Colon (tissue), 2 donors: ENCODE measurements at regions not wholly inside any gene's neighbourhood (a gene's known extent, or its start where the extent isn't known, plus 50 kb on each side); places are given as distances from the start of the nearest gene placed in this dataset.

Experiments
- FAIRE-seq: peaks from 2 replicates; lab custom pipeline; 2012; peaks lifted over from hg19 to GRCh38; lab: Jason Lieb, UNC
- donor health status: control.
- donor health status: control.

DNA sequence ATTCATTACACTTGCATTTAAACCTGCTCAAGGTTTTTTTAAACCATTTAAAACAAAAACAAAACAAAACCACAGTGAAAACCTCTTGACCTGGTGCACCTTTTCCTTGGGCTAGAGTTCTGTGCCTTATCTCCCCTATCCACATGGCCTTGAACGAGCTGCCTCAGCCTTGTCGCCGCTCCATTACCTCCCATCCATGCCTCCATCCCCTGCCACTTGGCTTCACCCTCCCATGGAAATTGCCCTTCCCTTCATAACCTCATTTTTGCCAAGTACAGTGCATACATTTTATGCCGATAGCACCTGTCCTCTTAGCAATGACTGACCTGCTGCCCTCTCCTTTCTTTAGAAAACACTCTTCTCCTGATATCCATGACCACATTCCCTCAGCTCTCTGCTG, 188.6 kb upstream of the ASIC2 start:
- FAIRE-seq, result no peak

DNA sequence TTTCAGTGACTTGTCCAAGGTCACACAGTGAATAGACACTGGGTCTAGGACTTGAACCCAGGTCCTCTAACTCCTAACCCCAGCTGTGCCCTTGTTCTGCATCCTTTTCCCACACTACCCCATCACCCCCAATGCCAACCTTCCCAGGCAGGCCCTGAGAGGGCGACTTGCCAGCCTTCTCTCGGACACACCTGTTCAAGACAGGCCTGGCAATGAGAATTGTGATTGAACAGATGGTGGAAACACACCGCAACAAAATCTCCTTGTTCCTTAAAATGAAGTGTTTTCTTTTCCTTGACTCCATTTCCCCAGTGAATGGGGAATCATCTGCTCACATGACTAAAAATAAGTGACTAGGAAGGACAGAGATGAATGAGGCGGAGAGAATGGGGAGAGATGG, 189.5 kb upstream of the ASIC2 start:
- FAIRE-seq, result no peak

- FAIRE-seq, result no peak
Observed at GRCh38 chr17:33484559-33484958, 191.5 kb upstream of the ASIC2 start.

DNA sequence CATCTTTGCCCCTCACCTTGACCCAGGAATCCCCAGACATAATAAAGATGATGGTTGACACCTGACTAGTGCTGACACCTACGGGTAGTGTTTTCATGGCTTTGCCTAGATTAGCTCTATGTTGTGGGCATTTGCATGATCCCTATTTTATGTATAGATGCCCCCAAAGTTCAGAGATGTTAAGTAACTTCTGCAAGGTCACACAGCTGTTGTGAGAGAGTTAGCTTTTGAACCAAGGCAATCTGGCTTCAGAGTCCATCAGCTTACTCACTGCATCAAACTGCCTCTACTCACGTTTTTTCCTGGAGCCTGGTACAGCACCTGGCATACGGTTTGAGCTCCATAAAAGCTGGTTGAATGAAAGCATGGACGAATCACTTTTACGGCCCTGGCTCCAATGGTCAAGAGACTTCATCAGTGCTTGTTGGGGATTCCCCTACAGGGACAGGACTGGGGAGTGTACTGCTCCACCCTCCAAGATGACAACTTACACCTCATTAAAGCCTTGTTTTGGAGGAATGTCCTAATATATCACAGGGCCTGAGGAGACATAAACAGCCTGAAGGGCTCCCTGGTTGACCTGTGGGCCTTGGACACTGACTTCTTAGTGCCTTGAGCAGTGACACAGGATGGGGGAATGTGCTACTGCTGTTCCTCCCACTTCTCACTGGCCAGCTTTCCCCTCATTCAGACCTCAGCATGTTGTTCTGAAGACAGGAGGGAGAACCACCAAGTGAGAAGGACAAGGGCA, 193.2 kb upstream of the ASIC2 start:
- FAIRE-seq, result no peak

- no peak for FAIRE-seq
Observed at GRCh38 chr17:33487187-33487879, 194.2 kb upstream of the ASIC2 start.

GRCh38 chr17:33491871-33492481, 198.9 kb upstream of the ASIC2 start:
- no peak for FAIRE-seq

- FAIRE-seq, result no peak
Observed at GRCh38 chr17:33492731-33493265, 199.7 kb upstream of the ASIC2 start.

DNA sequence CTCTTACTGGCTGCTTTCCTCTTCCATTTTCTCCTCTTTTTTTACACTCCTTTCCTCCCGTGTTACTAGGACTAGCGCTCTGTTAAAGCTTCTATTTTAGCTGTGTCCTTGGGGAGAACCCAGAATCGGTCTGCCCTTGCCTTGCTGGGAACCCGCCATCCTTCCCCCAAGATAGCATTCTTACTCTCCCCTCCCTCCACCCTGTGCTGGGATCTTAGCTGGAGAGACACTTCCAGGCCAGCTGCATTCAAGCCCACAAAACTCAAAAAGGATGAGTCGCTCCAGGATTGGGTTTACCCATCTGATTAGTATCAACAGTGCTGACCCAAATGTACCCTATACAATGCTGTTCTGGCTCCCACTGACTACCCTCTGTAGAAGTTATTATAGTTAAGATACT, 200.5 kb upstream of the ASIC2 start:
- no peak for FAIRE-seq

GRCh38 chr17:33494151-33494550, 201.1 kb upstream of the ASIC2 start:
- no peak for FAIRE-seq

- FAIRE-seq, result no peak
Observed at GRCh38 chr17:33497623-33498022, 204.5 kb upstream of the ASIC2 start.

DNA sequence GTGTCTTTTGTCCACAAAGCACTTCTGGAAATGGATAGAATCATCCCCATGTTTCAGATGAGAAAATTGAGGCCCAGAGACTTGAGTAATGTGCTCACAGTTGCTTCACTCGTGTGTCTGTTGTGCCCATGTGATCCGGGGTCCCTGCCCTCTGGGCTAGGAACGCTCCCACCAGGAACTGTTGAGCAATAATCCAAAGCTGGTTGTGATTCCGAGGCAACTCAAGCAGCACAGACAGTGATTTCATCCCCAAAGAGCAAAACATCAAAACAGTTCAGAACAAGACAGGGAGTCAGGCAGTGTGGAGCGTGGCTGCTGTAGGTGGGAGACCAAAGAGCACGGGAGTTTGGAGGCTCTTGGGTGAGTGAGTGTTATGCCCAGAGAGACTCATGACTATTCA, 205.0 kb upstream of the ASIC2 start:
- FAIRE-seq, result no peak

DNA sequence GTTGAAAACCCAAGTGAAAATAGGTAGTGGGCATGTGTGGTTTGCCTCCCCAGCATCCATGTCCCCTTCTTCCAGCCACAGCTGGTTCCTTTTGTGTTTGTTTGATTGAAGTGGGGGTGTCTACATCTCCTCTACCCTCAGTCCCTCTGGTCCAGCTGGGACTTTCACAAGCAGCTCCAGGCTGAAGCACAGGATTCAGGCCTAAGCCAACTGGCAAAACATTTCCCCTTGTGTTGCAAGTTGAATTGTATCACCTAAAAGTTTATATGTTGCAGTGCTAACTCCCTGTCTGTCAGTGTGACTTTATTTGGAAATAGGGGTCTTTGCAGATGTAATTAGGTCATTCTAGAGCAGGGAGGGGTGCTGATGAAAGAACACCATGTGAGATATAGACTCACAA, 205.9 kb upstream of the ASIC2 start:
- FAIRE-seq, result no peak

DNA sequence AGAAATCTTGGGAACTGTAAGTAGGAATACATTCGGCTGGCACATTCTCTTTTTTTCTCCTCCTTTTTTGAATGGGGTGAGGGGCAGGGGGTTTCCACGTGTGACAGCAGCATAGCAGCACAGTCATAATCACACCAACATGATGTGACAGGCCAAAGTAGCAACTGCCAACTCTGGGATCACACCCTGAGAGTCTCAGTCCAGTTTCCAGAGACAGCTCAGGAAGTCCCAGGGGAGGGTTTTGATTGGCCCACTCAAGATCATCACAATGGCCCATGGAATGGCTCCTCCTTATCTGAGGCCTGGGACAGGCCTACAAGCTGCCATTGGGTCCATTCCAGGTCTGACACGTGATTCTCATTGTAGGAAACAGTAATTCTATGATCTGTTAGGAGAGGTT, 207.1 kb upstream of the ASIC2 start:
- no peak for FAIRE-seq

DNA sequence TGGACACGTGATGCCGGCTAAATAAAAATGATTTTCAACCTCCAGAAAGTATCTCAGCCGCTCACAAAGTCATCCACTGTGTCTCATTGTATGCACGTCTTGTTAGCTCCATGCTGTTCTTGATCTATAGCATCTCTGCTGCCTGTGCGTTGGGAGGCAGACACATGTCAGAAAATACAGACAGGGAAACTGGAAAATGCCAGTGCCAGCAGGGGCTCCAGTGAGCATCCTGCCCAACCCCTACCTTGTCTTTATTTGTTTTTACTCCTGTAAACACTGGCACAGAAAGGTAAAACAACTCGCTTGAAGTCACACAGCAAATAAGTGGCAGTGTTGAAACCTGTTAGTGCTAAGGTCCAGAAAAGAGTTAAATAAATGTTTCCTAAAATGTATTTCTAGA, 208.1 kb upstream of the ASIC2 start:
- no peak for FAIRE-seq

GRCh38 chr17:33504571-33504970, 211.5 kb upstream of the ASIC2 start:
- FAIRE-seq, result no peak

DNA sequence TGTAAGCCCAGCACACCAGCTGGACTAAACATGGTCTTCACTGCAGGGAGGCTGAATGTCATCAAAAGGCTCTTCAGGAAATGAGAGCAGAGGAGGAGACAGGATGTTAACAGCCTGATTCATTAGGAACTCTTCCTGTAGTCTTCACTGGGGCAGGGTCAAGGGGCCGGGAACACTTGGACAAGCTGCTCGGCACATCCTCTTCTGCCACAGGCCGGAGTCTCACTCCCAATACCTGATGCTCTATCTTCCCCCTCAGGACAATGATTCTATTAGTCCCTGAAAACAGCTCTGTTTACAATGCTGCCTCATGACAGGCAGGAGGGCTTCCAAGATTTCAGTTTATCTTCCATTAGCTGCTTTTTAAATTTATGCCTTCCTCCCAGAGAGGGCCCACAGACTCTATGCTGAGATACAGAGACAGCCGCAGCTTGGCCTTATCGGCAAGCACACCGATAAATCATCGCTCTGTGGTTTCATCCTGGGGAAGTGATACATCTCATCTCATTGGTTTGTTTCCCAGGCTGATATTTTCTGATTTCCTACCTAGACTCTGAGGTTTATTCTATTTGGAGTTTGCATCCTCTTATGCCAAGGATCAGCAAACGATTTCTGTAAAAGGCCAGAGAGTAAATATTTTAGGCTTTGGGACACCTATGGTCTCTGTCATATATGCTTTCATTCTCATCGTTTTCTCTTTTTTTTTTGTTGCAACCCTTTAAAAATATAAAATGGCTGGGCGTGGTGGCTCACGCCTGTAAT, 214.0 kb upstream of the ASIC2 start:
- no peak for FAIRE-seq

DNA sequence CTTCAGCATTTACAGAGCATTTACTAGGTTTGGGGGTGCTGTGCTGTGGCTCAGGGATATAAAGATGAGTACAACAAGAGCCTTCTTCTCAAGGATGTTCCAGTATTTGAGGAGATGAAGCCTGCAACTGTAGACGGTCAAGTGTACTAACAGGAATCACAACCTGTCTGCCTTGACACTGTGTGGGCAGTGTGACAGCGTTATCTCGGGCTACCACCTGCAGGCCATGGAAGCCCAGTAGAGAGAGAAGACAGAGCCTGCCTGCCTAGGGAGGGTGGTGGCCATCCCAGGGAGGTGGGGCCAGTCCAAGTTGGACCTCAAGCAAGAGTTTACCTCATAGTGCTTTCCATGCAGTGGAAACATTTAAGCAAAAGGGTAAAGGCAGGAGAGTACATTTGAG, 215.1 kb upstream of the ASIC2 start:
- FAIRE-seq, result no peak

DNA sequence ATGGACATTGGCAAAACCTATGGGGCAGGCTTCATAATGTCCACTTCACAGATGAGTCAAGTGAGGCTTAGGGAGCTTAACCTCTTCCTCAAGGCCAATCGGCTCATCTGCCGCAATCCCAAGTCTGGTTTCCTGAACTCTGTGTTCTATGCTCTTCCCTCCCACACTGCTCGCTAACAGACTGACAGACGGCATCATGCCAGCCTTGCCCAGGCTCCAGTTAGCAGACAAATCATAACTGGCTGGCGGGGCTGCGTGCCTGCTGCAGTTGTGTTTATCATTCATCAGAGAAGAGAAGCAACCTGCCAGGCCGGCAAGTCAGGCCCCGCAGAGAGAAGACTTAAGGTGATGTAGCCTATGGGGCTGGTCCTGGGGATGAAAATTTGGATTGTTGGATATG, 216.2 kb upstream of the ASIC2 start:
- FAIRE-seq, result no peak

DNA sequence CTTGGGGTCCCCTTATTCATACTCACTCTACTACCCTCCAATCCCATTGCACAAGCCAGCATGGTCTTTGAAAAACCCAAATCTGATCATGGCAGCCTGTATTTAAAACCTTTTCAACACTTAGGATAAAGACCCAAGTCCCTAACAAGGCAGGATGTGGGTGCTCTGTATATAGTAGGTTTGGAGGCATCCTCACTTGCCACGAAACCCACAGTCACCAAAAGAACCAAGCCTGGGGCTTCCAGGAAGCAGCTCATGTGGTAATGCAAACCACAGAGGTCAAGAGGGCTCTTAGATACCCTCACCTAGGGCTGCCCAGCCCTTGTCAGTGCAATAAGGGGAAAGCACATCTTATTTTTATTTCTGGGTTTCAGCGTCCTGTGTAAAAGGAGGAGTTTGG, 218.6 kb upstream of the ASIC2 start:
- FAIRE-seq, result no peak

- no peak for FAIRE-seq
Observed at GRCh38 chr17:33512113-33512512, 219.0 kb upstream of the ASIC2 start.

GRCh38 chr17:33513769-33514168, 220.7 kb upstream of the ASIC2 start:
- no peak for FAIRE-seq

GRCh38 chr17:33514369-33514768, 221.3 kb upstream of the ASIC2 start:
- FAIRE-seq, result no peak

GRCh38 chr17:33515974-33516373, 222.9 kb upstream of the ASIC2 start:
- no peak for FAIRE-seq
